OCI-LY7 (cell line): ENCODE measurements at regions not wholly inside any gene's neighbourhood (a gene's known extent, or its start where the extent isn't known, plus 50 kb on each side); places are given as distances from the start of the nearest gene placed in this dataset.

ENCODE experiments used
- BruUV-seq: library from RNA; stranded (reverse); fragments of 400-500 nt; replicated peaks from 2 replicates; lab custom pipeline; 2021; lab: Mats Ljungman, UMichigan
- CTCF ChIA-PET: fragments of 300-600 bp; sonication (Branson Sonifier 250); formaldehyde crosslinking; loops from one replicate; lab custom pipeline; 2022; ENCODE audit warnings: antibody characterized with exemption; ENCODE audit not compliant: unreplicated experiment; lab: Charles Lee
- POLR2A ChIA-PET: fragments of 300-600 bp; sonication (Branson Sonifier 250); formaldehyde crosslinking; loops from one replicate; lab custom pipeline; 2022; ENCODE audit warnings: antibody characterized with exemption; lab: Charles Lee
- DNase-seq: peaks from one replicate; pipeline ENCODE4 v3.0.0-alpha.2; 2015; ENCODE audit warnings: low spot score
- H2AFZ ChIP-seq: fragments of 200-600 bp; sonication (generic), shearing (Covaris generic); 2 replicates; pipeline ENCODE4 v1.6.1; 2014; ENCODE audit warnings: mild to moderate bottlenecking, antibody characterized with exemption, low read length, moderate library complexity
- H3K27ac ChIP-seq: fragments of 200-600 bp; sonication (generic); 2 replicates; pipeline ENCODE4 v1.5.1; 2014; ENCODE audit warnings: mixed run types, low read depth, mild to moderate bottlenecking, moderate library complexity, low read length, inconsistent platforms; ENCODE audit not compliant: poor library complexity, severe bottlenecking
- H3K36me3 ChIP-seq: fragments of 200-600 bp; sonication (generic); 2 replicates; pipeline ENCODE4 v1.6.1; 2014; ENCODE audit warnings: mild to moderate bottlenecking, antibody characterized with exemption, low read length, moderate library complexity, mixed read lengths; ENCODE audit not compliant: insufficient read depth
- H3K4me1 ChIP-seq: fragments of 200-600 bp; sonication (generic); 2 replicates; pipeline ENCODE4 v1.5.1; 2014; ENCODE audit warnings: mild to moderate bottlenecking, low read length; ENCODE audit not compliant: insufficient read depth, poor library complexity, severe bottlenecking
- H3K4me2 ChIP-seq: fragments of 200-600 bp; sonication (generic); 2 replicates; pipeline ENCODE4 v1.6.1; 2014; ENCODE audit warnings: mild to moderate bottlenecking, low read length
- H3K4me3 ChIP-seq: fragments of 200-600 bp; sonication (generic); 2 replicates; pipeline ENCODE4 v1.5.1; 2014; ENCODE audit warnings: mild to moderate bottlenecking, low read depth, low read length; ENCODE audit not compliant: poor library complexity, severe bottlenecking
- H3K79me2 ChIP-seq: fragments of 200-600 bp; sonication (generic); 2 replicates; pipeline ENCODE4 v1.6.1; 2016; ENCODE audit warnings: low read depth, mild to moderate bottlenecking, low read length, moderate library complexity, mixed read lengths; ENCODE audit not compliant: insufficient read depth
- H3K9me2 ChIP-seq: fragments of 200-600 bp; sonication (generic); 2 replicates; pipeline ENCODE4 v1.6.1; 2016; ENCODE audit warnings: mild to moderate bottlenecking, low read length, mixed read lengths; ENCODE audit not compliant: insufficient read depth
- H3K9me3 ChIP-seq: fragments of 200-600 bp; sonication (generic); 2 replicates; pipeline ENCODE4 v1.6.1; 2014; ENCODE audit warnings: mild to moderate bottlenecking, mixed run types, low read length, mixed read lengths
- H4K20me1 ChIP-seq: fragments of 200-600 bp; sonication (generic); 2 replicates; pipeline ENCODE4 v1.6.1; 2014; ENCODE audit warnings: mild to moderate bottlenecking, antibody characterized with exemption, low read length, moderate library complexity, mixed read lengths; ENCODE audit not compliant: insufficient read depth
- CTCF ChIP-seq: fragments of 200-600 bp; sonication (generic); conservative IDR thresholded peaks from 2 replicates; pipeline ENCODE4 v1.5.1; 2014; ENCODE audit warnings: mild to moderate bottlenecking, antibody characterized with exemption, low read length, moderate library complexity, mixed read lengths
- EZH2phosphoT487 ChIP-seq: fragments of 200-600 bp; sonication (generic); IDR thresholded peaks from 2 replicates; pipeline ENCODE4 v1.6.1; 2018; ENCODE audit warnings: low read depth, borderline replicate concordance, mild to moderate bottlenecking, mixed run types, antibody characterized with exemption, low read length, moderate library complexity, mixed read lengths
- intact Hi-C: fragments of 100-400 bp; cut with micrococcal nuclease; formaldehyde crosslinking; loops from one replicate; pipeline ENCODE4 v1.10.0; 2022; ENCODE audit not compliant: unreplicated experiment

- Histone ChIP-seq H3K4me2 (no peak overlapping the region), H3K4me1 (no peaks in the 10 kb centered on the region), H3K36me3 (no peaks in the 10 kb centered on the region), H3K27ac (no peak overlapping the region), H3K79me2 (no peaks in the 10 kb centered on the region), H3K9me3 (peaks cover 3% of the 10 kb centered on the region; the same call in 1 of the 2 replicates), H3K4me3 (no peak overlapping the region), H4K20me1 (no peaks in the 10 kb centered on the region), H3K9me2 (no peaks in the 10 kb centered on the region), H2AFZ (no peak overlapping the region; the same call in 1 of the 2 replicates)
- POLR2A ChIA-PET: interaction anchor here (0.9 kb wide), 1 partner anchor 17 kb away, joined by 3 read pairs; no protein-coding TSS in a partner anchor
- DNase-seq: no peak
- TF ChIP-seq EZH2phosphoT487: no peak
- no peak for TF ChIP-seq CTCF
- intact Hi-C loops: loop anchor here (10.0 kb wide), 1 partner anchor 58 kb away; no protein-coding TSS in a partner anchor
- no TSS peak for BruUV-seq
- CTCF ChIA-PET: no interaction called here
These were observed 127.6 kb upstream of the DLGAP1 start for GRCh38 chr18:4582431-4583335.

GRCh38 chr18:4581966-4582365 lies 126.9 kb upstream of the DLGAP1 start:
- Histone ChIP-seq H3K36me3 (no peaks in the 10 kb centered on the region), H3K9me3 (peaks cover 10% of the 10 kb centered on the region; the same call in 1 of the 2 replicates), H3K9me2 (no peaks in the 10 kb centered on the region), H3K27ac (no peak overlapping the region), H3K4me1 (no peaks in the 10 kb centered on the region), H3K4me3 (no peak overlapping the region), H3K79me2 (no peaks in the 10 kb centered on the region), H2AFZ (no peak overlapping the region; the same call in 1 of the 2 replicates), H3K4me2 (no peak overlapping the region), H4K20me1 (no peaks in the 10 kb centered on the region)
- intact Hi-C loops: loop anchor here (10.0 kb wide), 1 partner anchor 57 kb away; no protein-coding TSS in a partner anchor
- ChIA-PET POLR2A (interaction anchor here (0.9 kb wide), 1 partner anchor 18 kb away, joined by 3 read pairs; no protein-coding TSS in a partner anchor), CTCF (no interaction called here)
- no TSS peak for BruUV-seq
- TF ChIP-seq EZH2phosphoT487 (no peak), CTCF (no peak)
- no peak for DNase-seq
